B cell (primary cell): ENCODE measurements at regions not wholly inside any gene's neighbourhood (a gene's known extent, or its start where the extent isn't known, plus 50 kb on each side); places are given as distances from the start of the nearest gene placed in this dataset.

Experiments
- ATAC-seq: fragments of 200-7000 bp; cut with Tn5 transposase; one replicate; pipeline ENCODE4 v1.10.0; 2021; ENCODE audit warnings: low read depth, mild to moderate bottlenecking, moderate number of reproducible peaks, moderate library complexity
- CTCF ChIA-PET: fragments of 350-600 bp; sonication (Branson Sonifier 250); formaldehyde crosslinking; loops from one replicate; lab custom pipeline; 2021; ENCODE audit warnings: antibody characterized with exemption, inconsistent platforms; lab: Charles Lee
- POLR2A ChIA-PET: fragments of 350-600 bp; sonication (Branson Sonifier 250); formaldehyde crosslinking; loops from one replicate; lab custom pipeline; 2021; ENCODE audit warnings: antibody characterized with exemption; lab: Charles Lee
- DNase-seq: peaks from one replicate; pipeline ENCODE4 v3.0.0; 2013
- H2AFZ ChIP-seq: 2 replicates; pipeline ENCODE4 v1.6.1; 2012; ENCODE audit warnings: mild to moderate bottlenecking, low read depth, low read length; ENCODE audit not compliant: insufficient read depth, poor library complexity, severe bottlenecking
- H3K27ac ChIP-seq, 2 donors: 1 replicate in 1 of 2; 2 replicates in 1 of 2; pipeline ENCODE4 v1.5.1; 2012 to 2013; ENCODE audit warnings: low read length in 2 of 2, mild to moderate bottlenecking in 2 of 2, moderate library complexity in 1 of 2
- H3K27me3 ChIP-seq, 4 experiments: fragments of 200-600 bp in 1 of 4; sonication (generic) in 1 of 4; replicated peaks in 1 of 4; 1 replicate in 2 of 4; 2 replicates in 2 of 4; pipeline versions ENCODE4 v1.6.1 to v1.7.0; 2013 to 2016; ENCODE audit warnings: low read length in 3 of 4, mild to moderate bottlenecking in 2 of 4, mixed read lengths in 1 of 4, moderate library complexity in 1 of 4; ENCODE audit not compliant: insufficient read depth in 4 of 4, control insufficient read depth in 3 of 4; ENCODE audit errors: control extremely low read depth in 1 of 4
- H3K36me3 ChIP-seq, 2 experiments: replicated peaks in 1 of 2; 1 replicate in 1 of 2; 2 replicates in 1 of 2; pipeline versions ENCODE4 v1.6.1 to v1.7.1; 2013; ENCODE audit warnings: low read length in 1 of 2; ENCODE audit not compliant: insufficient read depth in 2 of 2, control insufficient read depth in 1 of 2; ENCODE audit errors: control extremely low read depth in 1 of 2, extremely low read depth in 1 of 2
- H3K4me1 ChIP-seq, 2 donors: fragments of 200-600 bp in 1 of 2; sonication (generic) in 1 of 2; 1 replicate in 1 of 2; 2 replicates in 1 of 2; pipeline versions ENCODE4 v1.5.1 to v1.6.1; 2013 to 2017; ENCODE audit warnings: low read length in 2 of 2; ENCODE audit not compliant: control insufficient read depth in 2 of 2, insufficient read depth in 2 of 2
- H3K4me2 ChIP-seq: replicated peaks from 2 replicates; pipeline ENCODE3; 2012; ENCODE audit warnings: mild to moderate bottlenecking, low read depth, low read length; ENCODE audit not compliant: poor library complexity, severe bottlenecking
- H3K4me3 ChIP-seq, 5 experiments: fragments of 200-600 bp in 1 of 5; sonication (generic) in 1 of 5; 1 replicate in 3 of 5; 2 replicates in 2 of 5; pipeline versions ENCODE4 v1.5.1 to v1.7.0; 2011 to 2016; ENCODE audit warnings: low read length in 4 of 5, mild to moderate bottlenecking in 4 of 5, low read depth in 2 of 5, control low read depth in 1 of 5, moderate library complexity in 1 of 5; ENCODE audit not compliant: insufficient read depth in 1 of 5; ENCODE audit errors: control extremely low read depth in 1 of 5, extremely low read depth in 1 of 5
- H3K79me2 ChIP-seq: fragments of 200-600 bp; sonication (generic); one replicate; pipeline ENCODE4 v1.6.0; 2016; ENCODE audit warnings: low read length; ENCODE audit not compliant: control insufficient read depth, insufficient read depth
- H3K9ac ChIP-seq: fragments of 200-600 bp; sonication (generic); 2 replicates; pipeline ENCODE4 v1.6.1; 2017; ENCODE audit warnings: mild to moderate bottlenecking, low read length, moderate library complexity
- H3K9me3 ChIP-seq, 3 donors: one replicate each; pipeline versions ENCODE4 v1.6.1 to v1.7.1; 2013; ENCODE audit warnings: low read length in 2 of 3; ENCODE audit not compliant: control insufficient read depth in 2 of 3, insufficient read depth in 1 of 3; ENCODE audit errors: control extremely low read depth in 1 of 3
- H4K20me1 ChIP-seq: 2 replicates; pipeline ENCODE4 v1.6.0; 2012; ENCODE audit warnings: mild to moderate bottlenecking, low read length; ENCODE audit not compliant: insufficient read depth, control insufficient read depth, poor library complexity, severe bottlenecking
- H3K27ac Mint-ChIP-seq: one replicate; pipeline ENCODE4 v1.8.0; 2021; ENCODE audit warnings: mixed read lengths
- H3K27me3 Mint-ChIP-seq: one replicate; pipeline ENCODE4 v1.8.0; 2021; ENCODE audit warnings: mixed read lengths
- H3K4me1 Mint-ChIP-seq: one replicate; pipeline ENCODE4 v1.8.0; 2021; ENCODE audit warnings: mixed read lengths
- H3K4me3 Mint-ChIP-seq: one replicate; pipeline ENCODE4 v1.8.0; 2021; ENCODE audit warnings: mixed read lengths
- H3K9me3 Mint-ChIP-seq: one replicate; pipeline ENCODE4 v1.8.0; 2022; ENCODE audit warnings: mixed read lengths; ENCODE audit not compliant: insufficient read depth
- EZH2 ChIP-seq: IDR thresholded peaks from 2 replicates; pipeline ENCODE4 v1.6.1; 2012; ENCODE audit warnings: borderline replicate concordance, low read depth, mild to moderate bottlenecking, moderate library complexity, low read length; ENCODE audit not compliant: insufficient read depth, poor library complexity, severe bottlenecking
- WGBS: methylation state at CpG from one replicate; pipeline ENCODE4 v1.1.5; 2013; ENCODE audit warnings: missing lambda C conversion rate; ENCODE audit not compliant: insufficient coverage; 5-methylcytosine and 5-hydroxymethylcytosine counted together
- intact Hi-C: fragments of 100-400 bp; cut with micrococcal nuclease; formaldehyde crosslinking; loops from one replicate; pipeline ENCODE4 v1.10.0; 2022
- TF ChIP-seq, protein P1 (sequence below): fragments of 200-600 bp; IDR thresholded peaks from one replicate; pipeline ENCODE4 v1.8.0; 2022; ENCODE audit warnings: antibody characterized with exemption, mild to moderate bottlenecking

DNA sequence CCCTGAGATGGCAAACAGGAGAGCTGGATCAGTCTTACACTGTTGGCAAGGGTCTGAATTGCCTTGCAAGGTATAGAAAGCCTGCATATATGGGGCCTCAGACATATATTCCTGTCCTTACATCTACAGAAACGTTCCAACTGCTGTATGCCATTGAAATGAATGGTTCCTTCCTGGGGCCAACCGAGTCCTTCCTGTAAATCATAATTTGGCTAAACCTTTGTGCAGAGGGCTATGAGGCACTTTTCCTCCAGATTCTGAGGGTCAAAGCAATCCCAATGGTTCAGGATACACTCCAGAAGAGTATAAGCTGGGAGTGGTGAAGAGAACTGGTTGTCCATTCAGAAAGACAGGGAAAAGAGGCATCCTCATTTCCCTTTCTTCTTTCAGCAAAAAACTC lies 190.5 kb downstream of the PTPRC start:
- no peak overlapping the region for H3K4me3 ChIP-seq
- no peaks in the 10 kb centered on the region for H3K79me2 ChIP-seq
- Mint-ChIP-seq H3K27ac (no peak overlapping the region), H3K4me3 (no peak overlapping the region), H3K9me3 (no peaks in the 10 kb centered on the region), H3K27me3 (peaks cover 13% of the 10 kb centered on the region), H3K4me1 (no peaks in the 10 kb centered on the region)
- H3K4me2 ChIP-seq, result no peak overlapping the region
- ATAC-seq (no peak), DNase-seq (no peak)
- no peaks in the 10 kb centered on the region for H3K36me3 ChIP-seq
- H3K9me3 ChIP-seq, result no peaks in the 10 kb centered on the region
- H3K9ac ChIP-seq, result no peak overlapping the region
- CTCF ChIA-PET, result no interaction called here
- H3K27me3 ChIP-seq, result no peaks in the 10 kb centered on the region
- H3K27ac ChIP-seq, result no peak overlapping the region
- WGBS, result 86% methylated on average over 2 of the region's 2 CpGs
- H4K20me1 ChIP-seq, result no peaks in the 10 kb centered on the region
- TF ChIP-seq, protein P1, sequence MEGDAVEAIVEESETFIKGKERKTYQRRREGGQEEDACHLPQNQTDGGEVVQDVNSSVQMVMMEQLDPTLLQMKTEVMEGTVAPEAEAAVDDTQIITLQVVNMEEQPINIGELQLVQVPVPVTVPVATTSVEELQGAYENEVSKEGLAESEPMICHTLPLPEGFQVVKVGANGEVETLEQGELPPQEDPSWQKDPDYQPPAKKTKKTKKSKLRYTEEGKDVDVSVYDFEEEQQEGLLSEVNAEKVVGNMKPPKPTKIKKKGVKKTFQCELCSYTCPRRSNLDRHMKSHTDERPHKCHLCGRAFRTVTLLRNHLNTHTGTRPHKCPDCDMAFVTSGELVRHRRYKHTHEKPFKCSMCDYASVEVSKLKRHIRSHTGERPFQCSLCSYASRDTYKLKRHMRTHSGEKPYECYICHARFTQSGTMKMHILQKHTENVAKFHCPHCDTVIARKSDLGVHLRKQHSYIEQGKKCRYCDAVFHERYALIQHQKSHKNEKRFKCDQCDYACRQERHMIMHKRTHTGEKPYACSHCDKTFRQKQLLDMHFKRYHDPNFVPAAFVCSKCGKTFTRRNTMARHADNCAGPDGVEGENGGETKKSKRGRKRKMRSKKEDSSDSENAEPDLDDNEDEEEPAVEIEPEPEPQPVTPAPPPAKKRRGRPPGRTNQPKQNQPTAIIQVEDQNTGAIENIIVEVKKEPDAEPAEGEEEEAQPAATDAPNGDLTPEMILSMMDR, result no peak
- TF ChIP-seq EZH2, result no peak
- intact Hi-C loops, result no loop called here
- no peaks in the 10 kb centered on the region for H3K4me1 ChIP-seq
- POLR2A ChIA-PET, result no interaction called here
- H2AFZ ChIP-seq, result no peak overlapping the region

- ChIA-PET CTCF (no interaction called here), POLR2A (no interaction called here)
- Histone ChIP-seq H3K4me1 (no peaks in the 10 kb centered on the region), H3K27me3 (no peaks in the 10 kb centered on the region), H3K27ac (no peak overlapping the region), H4K20me1 (no peaks in the 10 kb centered on the region), H2AFZ (no peak overlapping the region), H3K36me3 (no peaks in the 10 kb centered on the region), H3K4me3 (no peak overlapping the region), H3K9ac (no peak overlapping the region), H3K9me3 (no peaks in the 10 kb centered on the region), H3K4me2 (no peak overlapping the region), H3K79me2 (no peaks in the 10 kb centered on the region)
- Mint-ChIP-seq H3K27ac (no peak overlapping the region), H3K4me3 (no peak overlapping the region), H3K27me3 (peaks cover 9% of the 10 kb centered on the region), H3K9me3 (no peaks in the 10 kb centered on the region), H3K4me1 (no peaks in the 10 kb centered on the region)
- no CpG with 5 or more reads among the region's 1 CpG for WGBS
- intact Hi-C loops, result no loop called here
- DNase-seq, result no peak
- ATAC-seq, result no peak
- no peak for TF ChIP-seq EZH2
- TF ChIP-seq, protein P1, result no peak
Observed at GRCh38 chr1:198829944-198830343, 191.1 kb downstream of the PTPRC start.
